ENCODE measurements at regions not wholly inside any gene's neighbourhood (a gene's known extent, or its start where the extent isn't known, plus 50 kb on each side); places are given as distances from the start of the nearest gene placed in this dataset.

DNA sequence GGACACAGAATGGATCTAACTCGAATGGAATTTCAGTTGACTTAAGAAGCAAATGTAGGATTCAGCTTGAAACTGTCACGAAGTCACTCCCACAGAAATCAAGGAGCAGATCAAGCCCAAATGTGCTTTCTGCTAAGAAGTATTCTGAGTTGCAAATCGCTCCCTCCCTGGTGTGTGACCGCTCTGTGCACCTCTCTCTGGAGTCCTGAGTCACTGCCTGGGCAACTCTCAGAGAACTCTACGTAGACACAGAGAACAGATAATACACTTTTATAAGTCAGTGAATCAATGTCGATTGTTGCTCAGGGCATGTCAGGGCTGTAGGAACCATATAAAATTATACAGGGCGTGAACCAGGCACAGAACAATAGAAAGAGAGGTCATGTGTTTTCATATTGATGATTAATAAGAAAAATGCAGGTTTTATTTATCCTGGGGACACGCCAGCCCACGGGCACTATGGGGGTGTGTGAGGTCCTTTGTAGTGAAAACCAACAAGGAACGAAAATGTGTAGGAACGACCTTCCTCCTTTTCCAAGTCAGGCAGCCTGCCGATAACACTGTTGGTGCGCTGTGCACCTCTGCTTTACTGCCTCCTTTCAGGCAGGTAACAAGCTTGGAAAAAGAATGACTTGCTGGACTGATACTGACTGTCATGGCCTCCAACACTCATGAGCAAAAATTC, 248.1 kb upstream of the FOXQ1 start:
- H3K4me3 ChIP-seq (ENCODE audit: low read depth, low read length) = no peak overlapping the region

DNA sequence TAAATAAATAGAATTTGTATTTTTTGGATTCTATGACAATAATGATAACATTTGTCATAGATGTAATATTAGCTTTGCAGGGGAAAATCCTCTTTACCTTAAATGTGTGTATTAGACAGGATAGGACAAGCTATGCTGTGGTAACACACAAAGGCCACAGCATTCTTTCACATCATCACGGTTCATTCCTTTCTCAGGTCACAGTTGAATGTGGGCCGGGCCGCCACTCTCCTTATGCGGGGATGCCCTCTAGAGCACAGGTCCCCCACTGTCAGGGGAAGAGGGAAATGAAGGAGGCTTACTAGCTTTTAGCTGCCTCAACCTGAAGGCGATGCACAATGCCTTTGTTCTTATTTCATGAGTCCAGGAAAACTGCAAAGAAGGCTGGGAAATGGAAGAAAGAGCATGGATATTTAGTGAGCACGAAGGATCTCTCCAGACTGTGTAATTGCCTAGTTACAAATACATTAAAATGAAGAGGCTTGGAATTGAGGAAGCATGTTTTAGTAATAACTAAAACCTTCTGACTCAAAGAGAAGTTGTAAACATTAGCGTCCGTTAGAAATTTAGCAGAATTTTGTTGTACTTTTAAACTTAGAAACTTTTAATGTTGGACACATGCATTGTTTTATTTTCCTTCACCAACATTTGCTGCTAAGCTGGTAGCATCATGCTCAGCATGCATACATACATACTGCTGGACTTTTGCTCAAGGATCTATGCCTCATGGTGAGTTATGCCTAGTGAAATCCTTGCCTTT, 248.9 kb upstream of the FOXQ1 start:
- TF ChIP-seq, protein P1, sequence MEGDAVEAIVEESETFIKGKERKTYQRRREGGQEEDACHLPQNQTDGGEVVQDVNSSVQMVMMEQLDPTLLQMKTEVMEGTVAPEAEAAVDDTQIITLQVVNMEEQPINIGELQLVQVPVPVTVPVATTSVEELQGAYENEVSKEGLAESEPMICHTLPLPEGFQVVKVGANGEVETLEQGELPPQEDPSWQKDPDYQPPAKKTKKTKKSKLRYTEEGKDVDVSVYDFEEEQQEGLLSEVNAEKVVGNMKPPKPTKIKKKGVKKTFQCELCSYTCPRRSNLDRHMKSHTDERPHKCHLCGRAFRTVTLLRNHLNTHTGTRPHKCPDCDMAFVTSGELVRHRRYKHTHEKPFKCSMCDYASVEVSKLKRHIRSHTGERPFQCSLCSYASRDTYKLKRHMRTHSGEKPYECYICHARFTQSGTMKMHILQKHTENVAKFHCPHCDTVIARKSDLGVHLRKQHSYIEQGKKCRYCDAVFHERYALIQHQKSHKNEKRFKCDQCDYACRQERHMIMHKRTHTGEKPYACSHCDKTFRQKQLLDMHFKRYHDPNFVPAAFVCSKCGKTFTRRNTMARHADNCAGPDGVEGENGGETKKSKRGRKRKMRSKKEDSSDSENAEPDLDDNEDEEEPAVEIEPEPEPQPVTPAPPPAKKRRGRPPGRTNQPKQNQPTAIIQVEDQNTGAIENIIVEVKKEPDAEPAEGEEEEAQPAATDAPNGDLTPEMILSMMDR (conservative IDR thresholded peaks at IDR 0.05; ENCODE audit: low read depth, low read length) = no peak
- peak; percentile 18 for DNase-seq (ENCODE audit: low read depth)

More for the DNA sequence above, 248.1 kb upstream of the FOXQ1 start:
- DNase-seq (ENCODE audit: low read depth) = peak; percentile 50
- TF ChIP-seq, protein P1 (conservative IDR thresholded peaks at IDR 0.05; ENCODE audit: low read depth, low read length) = no peak

DNA sequence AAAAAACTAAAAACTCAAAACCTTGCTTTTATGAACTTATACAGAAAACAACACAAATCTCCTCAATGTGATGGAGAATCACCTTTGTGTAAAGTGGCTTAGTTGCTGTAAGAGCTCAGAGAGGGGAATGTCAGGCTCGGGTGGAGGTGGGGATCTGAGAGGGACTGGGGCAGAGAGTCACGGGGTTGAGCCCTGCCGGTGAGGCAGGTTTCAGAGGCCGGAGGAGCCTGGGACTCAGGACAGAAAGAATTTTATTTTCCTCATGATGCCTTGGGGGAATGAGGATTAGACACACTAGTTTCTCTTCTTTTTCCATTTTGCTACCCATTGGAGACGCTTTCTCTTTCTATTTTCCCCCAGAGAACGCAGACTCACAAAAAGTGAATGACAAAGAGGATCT, 252.3 kb upstream of the FOXQ1 start:
- TF ChIP-seq, protein P1 (conservative IDR thresholded peaks at IDR 0.05; ENCODE audit: low read depth, low read length) = no peak
- H3K4me3 ChIP-seq (ENCODE audit: low read depth, low read length) = no peak overlapping the region
- DNase-seq (ENCODE audit: low read depth) = no peak

More for the DNA sequence above, 248.9 kb upstream of the FOXQ1 start:
- H3K4me3 ChIP-seq (ENCODE audit: low read depth, low read length) = no peak overlapping the region

DNA sequence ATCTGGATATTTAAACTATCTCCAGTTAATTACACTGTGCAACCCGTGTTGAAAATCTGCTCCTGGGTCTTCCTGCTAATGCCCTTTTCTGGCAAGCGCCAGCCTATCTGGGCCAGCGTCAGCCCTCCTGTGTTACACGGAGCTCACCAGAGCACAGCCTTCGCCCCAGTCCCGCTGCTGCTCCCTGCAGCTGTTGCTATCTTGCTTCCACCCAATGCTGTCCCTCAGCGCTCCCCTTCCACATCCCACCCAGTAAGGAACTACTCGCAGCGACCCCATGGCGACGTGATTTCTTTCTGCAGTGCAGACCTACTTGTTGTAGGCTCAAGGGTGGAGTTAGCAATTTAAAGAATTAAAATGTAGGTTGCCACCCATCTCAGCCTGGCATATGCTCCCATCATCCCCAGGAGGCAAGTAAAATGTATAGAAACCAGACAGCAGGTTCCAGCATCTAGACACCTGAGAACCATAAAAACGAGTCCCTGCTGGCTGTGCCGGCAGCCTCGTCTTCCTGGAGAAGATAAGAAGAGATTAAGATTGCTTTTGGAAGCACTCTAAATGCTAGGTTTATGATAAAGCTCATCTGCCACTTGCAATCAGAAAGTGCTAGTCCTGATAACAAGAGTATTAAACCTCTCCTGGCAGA, 254.3 kb upstream of the FOXQ1 start:
- TF ChIP-seq, protein P1 (conservative IDR thresholded peaks at IDR 0.05; ENCODE audit: low read depth, low read length) = no peak
- H3K4me3 ChIP-seq (ENCODE audit: low read depth, low read length) = no peak overlapping the region
- DNase-seq (ENCODE audit: low read depth) = no peak

DNA sequence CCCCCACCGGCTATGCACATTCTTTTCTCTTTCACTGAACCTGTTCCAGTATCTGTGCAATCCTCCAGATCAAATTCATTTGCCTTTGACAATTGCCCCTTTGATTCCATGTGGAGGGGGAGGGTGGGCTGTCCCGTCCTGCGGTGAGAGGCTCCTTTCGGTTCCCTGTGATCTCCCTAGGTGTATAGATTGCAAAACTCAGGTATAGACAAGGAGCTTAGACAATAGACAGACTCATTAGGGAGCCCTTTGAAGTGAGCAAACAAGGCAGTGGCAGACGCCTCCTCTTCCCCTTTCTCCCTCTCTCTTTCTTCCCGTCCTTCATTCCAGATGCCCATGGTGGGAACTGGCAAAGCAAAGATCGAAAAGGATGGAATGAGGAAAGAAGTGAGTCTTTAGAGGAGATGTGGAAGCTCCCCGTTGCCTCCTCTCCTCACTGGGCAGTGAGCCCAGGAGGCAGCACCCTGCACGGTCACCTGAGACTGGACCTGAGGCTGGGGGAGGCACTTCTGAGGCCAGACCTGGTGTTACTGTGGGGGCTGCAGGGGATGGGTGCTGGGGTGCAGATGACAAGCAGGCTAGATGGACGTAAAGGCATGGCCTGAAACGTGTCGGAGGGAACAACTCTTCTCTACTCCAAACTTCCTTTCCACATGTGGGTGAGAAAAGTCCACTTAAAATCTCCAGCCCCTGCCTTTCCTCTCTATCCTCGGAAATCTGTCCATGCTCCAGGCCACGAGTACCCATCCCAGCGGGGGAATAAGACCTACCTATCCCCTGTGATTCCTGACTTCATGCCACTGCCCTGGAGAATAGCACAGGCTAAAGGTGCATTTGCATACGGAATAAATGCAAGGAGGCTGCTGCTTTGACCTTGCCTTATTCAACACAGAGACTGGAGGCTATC, 256.6 kb upstream of the FOXQ1 start:
- no peak overlapping the region for H3K4me3 ChIP-seq (ENCODE audit: low read depth, low read length)
- TF ChIP-seq, protein P1 (conservative IDR thresholded peaks at IDR 0.05; ENCODE audit: low read depth, low read length) = no peak
- no peak for DNase-seq (ENCODE audit: low read depth)

DNA sequence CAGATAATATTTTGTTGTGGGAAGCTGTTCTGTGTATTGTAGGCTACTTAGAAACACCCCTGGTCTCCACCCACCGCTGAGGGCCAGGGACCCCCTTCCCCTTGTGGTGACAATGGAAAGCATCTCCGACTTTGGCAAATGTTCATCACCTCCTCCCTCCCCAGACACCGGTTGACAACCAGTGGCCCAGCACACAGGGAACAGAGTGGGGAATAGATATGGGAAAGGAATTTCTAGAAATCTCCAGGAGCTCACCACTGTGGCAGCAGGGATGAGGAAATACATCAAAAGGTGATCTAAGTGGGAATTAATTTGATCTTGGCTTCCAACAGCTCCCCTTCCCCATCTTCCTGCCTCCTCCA, 257.3 kb upstream of the FOXQ1 start:
- TF ChIP-seq, protein P1 (conservative IDR thresholded peaks at IDR 0.05; ENCODE audit: low read depth, low read length) = no peak
- no peak overlapping the region for H3K4me3 ChIP-seq (ENCODE audit: low read depth, low read length)
- no peak for DNase-seq (ENCODE audit: low read depth)
